ENCODE measurements at regions not wholly inside any gene's neighbourhood (a gene's known extent, or its start where the extent isn't known, plus 50 kb on each side); places are given as distances from the start of the nearest gene placed in this dataset.

DNA sequence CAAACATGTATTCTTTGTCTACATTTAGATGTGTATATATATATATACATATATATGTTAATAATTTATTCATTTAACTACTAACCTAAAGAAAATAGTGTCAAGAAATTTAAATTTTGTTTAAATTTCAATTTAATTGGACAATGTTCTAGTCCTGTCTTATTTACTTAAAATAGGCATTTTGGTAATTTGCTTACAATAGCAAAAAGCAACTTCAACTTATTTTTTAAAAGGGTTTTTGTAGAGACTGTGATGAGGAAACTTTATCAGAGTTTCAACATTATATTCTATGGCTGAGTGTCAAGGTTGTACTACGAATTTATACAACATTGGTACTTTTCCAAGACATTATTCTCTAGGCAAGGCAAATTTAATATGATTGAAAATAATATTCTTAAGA, 212.0 kb upstream of the ARSJ start:
- TF ChIP-seq MYBL2 (CRISPR knock-in tag; IDR thresholded peaks at IDR 0.05) (no peak), RELA (CRISPR knock-in tag; IDR thresholded peaks at IDR 0.05; ENCODE audit: borderline replicate concordance) (no peak), NR3C1 (CRISPR knock-in tag; conservative IDR thresholded peaks at IDR 0.05; ENCODE audit: low read depth) (no peak), GTF2I (CRISPR knock-in tag; conservative IDR thresholded peaks at IDR 0.05) (no peak)

Data from WTC11 (cell line).